ENCODE measurements at regions not wholly inside any gene's neighbourhood (a gene's known extent, or its start where the extent isn't known, plus 50 kb on each side); places are given as distances from the start of the nearest gene placed in this dataset.

DNA sequence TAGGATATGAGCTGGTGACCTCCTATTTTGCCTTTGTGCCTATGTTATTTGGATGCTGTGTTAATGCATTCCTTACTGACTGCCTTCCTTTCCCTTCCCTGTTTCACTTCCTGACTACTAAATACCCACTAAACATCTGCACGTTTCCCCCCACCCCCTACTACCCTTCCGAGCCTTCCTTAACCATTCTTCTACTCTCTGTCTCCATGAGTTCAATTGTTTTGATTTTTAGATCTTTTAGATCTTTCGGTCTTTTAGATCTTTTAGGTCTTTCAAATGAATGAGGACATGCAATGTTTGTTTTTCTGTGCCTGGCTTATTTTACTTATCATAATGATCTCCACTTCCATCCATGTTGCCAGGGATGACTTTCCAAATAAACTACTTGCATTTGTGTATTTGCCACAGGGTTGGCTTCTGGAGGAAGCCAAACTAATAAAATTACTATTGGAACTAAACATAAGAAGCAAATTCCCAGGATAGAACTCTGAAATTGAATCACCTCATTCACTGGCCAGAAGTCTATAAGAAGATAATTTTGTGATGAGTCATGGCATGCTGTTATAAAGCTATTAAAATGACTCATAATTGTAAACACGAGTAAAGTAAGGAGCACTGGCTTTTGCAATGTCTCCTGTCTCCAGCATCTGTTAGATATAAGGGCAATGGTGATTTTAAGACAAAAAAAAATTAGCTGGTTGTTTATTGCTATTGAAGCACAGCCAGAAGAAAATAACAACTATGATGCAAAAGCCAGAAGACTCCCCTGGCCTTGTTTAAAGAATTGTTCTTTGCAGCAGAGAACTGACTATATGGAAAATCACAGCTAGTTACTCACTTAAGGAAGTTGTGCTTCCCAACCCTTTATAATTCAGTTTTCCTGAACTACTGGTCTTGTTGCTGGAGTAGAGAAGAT, 586.3 kb downstream of the LRFN5 start:
- Histone ChIP-seq H3K4me3 (ENCODE audit: insufficient read depth, low read depth, low read length) (no peak overlapping the region), H3K36me3 (replicated peaks; ENCODE audit: control insufficient read depth, insufficient read depth, low read length) (no peaks in the 10 kb centered on the region), H3K27me3 (ENCODE audit: control insufficient read depth, insufficient read depth, low read length) (no peaks in the 10 kb centered on the region)
- no peak for DNase-seq

DNA sequence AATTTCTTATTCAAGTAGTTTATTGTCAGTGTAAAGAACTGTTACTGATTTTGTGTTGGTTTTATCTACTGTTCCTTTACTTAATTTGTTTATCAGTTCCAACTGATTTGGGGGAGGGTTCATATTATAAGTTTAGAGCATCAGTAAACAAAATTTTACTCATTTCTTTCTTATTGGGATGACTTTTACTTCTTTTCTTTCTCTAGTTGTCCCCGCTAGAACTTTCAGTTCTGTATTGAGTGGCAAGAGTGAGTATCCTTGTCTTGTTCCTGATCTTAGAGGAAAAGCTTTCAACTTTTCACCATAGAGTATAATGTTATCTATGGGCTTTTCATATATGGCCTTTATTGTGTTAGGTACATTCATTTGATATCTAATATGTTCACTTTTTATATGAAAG, 584.1 kb downstream of the LRFN5 start:
- no peaks in the 10 kb centered on the region for H3K36me3 ChIP-seq (replicated peaks; ENCODE audit: control insufficient read depth, insufficient read depth, low read length)
- H3K27me3 ChIP-seq (ENCODE audit: control insufficient read depth, insufficient read depth, low read length): no peaks in the 10 kb centered on the region
- DNase-seq: no peak
- no peak overlapping the region for H3K4me3 ChIP-seq (ENCODE audit: insufficient read depth, low read depth, low read length)

DNA sequence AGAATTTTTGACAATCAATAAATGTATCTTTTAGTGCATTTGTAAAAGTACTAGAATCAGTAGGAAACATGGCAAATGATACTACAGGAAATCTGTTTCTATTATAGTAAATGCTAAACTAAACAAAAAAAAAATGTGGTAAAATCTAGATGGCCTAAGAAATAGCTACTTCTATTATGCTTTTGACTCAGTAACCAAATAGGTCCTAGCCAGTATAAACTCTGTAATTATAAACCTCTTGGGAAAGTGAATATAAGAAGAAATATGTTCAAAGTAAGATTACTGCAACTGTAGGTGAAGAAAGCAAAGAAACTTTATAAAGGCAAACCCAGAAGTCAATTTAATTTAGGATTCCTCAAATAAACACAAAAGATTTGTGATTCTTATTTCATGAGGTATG, 581.2 kb downstream of the LRFN5 start:
- Histone ChIP-seq H3K36me3 (replicated peaks; ENCODE audit: control insufficient read depth, insufficient read depth, low read length) (no peaks in the 10 kb centered on the region), H3K27me3 (ENCODE audit: control insufficient read depth, insufficient read depth, low read length) (no peaks in the 10 kb centered on the region), H3K4me3 (ENCODE audit: insufficient read depth, low read depth, low read length) (no peak overlapping the region)
- no peak for DNase-seq

DNA sequence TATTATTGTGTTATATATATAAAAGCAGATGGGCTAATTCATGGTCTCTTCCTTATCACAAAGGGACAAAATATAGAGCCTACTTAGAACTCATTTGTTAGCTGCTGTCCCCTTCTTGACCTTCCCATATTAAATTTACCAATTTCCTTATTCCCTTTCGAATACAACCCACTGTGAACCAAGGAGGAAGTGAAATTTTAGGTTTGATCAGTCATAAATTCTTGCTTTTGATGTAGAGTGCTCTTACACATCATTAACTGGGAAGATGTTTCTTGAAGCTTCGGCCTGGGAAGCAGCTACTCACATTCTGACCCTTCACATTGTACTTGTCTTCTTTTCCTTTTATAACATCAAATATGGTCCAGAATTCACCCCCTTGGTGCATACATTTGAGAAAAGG, 579.0 kb downstream of the LRFN5 start:
- DNase-seq: no peak
- no peak overlapping the region for H3K4me3 ChIP-seq (ENCODE audit: insufficient read depth, low read depth, low read length)
- no peaks in the 10 kb centered on the region for H3K36me3 ChIP-seq (replicated peaks; ENCODE audit: control insufficient read depth, insufficient read depth, low read length)
- H3K27me3 ChIP-seq (ENCODE audit: control insufficient read depth, insufficient read depth, low read length): no peaks in the 10 kb centered on the region

DNA sequence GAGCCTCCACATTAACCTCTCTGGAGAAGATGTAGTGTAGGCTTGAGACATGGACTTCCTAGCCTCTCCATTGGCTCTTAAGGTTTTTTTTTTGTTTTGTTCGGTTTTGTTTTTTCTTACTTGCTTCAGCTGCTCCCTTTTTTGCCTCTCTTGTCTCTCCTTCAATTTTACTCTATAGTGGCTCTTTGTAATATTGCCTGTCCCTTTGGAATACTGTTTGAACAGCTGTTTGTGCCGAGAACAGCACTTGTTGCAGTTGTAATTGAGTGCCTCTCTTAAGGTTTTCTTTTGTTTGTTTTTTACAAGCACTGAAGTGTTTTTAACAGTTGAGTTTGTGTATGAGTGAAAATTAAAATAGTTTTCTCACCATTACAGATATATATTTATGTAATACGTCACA, 567.7 kb downstream of the LRFN5 start:
- DNase-seq: no peak
- Histone ChIP-seq H3K27me3 (ENCODE audit: control insufficient read depth, insufficient read depth, low read length) (no peaks in the 10 kb centered on the region), H3K4me3 (ENCODE audit: insufficient read depth, low read depth, low read length) (no peak overlapping the region), H3K36me3 (replicated peaks; ENCODE audit: control insufficient read depth, insufficient read depth, low read length) (no peaks in the 10 kb centered on the region)

DNA sequence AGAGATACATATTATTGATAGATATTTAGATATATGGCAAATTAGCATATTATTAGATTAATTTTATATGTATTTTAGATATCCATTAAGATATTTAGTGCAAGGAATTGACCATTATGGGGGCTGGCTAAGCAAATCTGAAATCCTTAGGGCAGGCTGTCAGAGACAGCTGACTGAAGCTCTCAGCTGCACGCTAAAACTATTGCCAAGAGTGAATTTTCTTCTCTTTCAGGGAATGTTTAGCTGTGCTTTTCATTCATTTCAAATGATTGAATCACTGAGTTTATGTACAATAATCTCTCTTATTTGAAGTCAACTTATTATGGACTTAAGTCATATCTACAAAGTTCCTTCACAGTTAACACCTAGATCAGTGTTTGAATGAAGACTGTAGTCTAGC, 566.5 kb downstream of the LRFN5 start:
- H3K36me3 ChIP-seq (replicated peaks; ENCODE audit: control insufficient read depth, insufficient read depth, low read length): no peaks in the 10 kb centered on the region
- H3K4me3 ChIP-seq (ENCODE audit: insufficient read depth, low read depth, low read length): no peak overlapping the region
- DNase-seq: no peak
- no peaks in the 10 kb centered on the region for H3K27me3 ChIP-seq (ENCODE audit: control insufficient read depth, insufficient read depth, low read length)

DNA sequence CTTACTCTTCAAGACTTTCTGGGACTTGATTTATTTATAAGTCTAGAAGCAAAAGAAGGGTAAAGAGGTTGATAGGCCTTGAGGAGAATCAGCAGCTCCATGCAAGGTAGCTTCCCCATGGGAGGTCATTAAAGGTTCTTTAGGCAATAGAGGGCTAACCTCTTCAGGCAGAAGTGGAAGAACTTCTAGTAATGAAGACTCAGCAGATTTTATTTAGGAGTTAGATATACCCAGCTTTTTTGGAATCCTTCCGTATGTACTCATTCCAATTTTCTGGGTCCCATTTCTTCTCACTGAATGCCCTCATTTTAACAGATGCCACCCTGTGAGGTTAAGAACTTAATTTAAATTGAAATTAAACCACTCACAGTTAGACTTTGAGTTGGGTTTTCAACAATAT, 565.6 kb downstream of the LRFN5 start:
- no peak for DNase-seq
- no peaks in the 10 kb centered on the region for H3K27me3 ChIP-seq (ENCODE audit: control insufficient read depth, insufficient read depth, low read length)
- no peaks in the 10 kb centered on the region for H3K36me3 ChIP-seq (replicated peaks; ENCODE audit: control insufficient read depth, insufficient read depth, low read length)
- H3K4me3 ChIP-seq (ENCODE audit: insufficient read depth, low read depth, low read length): no peak overlapping the region

DNA sequence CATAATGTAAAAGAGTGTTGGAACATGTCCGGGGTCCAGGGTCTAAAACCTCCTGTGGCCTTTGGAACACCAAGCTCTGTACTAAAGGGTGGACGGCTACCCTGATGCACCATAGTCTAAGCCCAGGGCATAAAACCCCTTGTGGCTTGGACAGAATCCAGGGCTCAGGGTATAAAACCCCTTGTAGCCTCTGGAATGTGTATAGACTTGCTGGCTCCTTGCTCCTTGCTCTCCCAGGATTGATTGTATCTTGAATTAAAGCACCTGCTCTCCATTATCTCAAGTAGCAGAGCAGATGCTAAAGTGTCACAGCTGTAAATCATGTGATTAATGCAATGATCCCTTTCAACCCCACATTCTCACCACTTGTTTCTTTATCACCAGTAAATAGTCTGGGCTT, 556.5 kb downstream of the LRFN5 start:
- Histone ChIP-seq H3K4me3 (ENCODE audit: insufficient read depth, low read depth, low read length) (no peak overlapping the region), H3K27me3 (ENCODE audit: control insufficient read depth, insufficient read depth, low read length) (no peaks in the 10 kb centered on the region), H3K36me3 (replicated peaks; ENCODE audit: control insufficient read depth, insufficient read depth, low read length) (no peaks in the 10 kb centered on the region)
- DNase-seq: no peak

DNA sequence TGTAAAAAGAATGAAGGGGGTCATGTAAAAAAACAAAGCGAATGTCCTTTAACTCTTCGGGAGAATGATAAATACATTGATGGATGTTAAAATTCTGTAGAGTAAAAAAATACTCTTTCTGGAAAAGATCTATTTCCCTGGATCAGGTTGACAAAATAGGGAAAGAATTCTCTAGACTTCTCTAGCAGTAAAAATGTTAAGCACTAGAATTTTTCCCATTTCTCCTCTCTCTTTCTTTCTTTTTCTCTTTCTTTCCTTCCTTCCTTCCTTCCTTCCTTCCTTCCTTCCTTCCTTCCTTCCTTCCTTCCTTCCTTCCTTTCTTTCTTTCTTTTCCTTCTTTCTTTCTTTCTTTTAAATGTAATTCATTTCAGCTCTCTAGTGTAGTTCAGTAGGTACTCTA, 552.5 kb downstream of the LRFN5 start:
- Histone ChIP-seq H3K36me3 (replicated peaks; ENCODE audit: control insufficient read depth, insufficient read depth, low read length) (no peaks in the 10 kb centered on the region), H3K27me3 (ENCODE audit: control insufficient read depth, insufficient read depth, low read length) (no peaks in the 10 kb centered on the region), H3K4me3 (ENCODE audit: insufficient read depth, low read depth, low read length) (no peak overlapping the region)
- no peak for DNase-seq

DNA sequence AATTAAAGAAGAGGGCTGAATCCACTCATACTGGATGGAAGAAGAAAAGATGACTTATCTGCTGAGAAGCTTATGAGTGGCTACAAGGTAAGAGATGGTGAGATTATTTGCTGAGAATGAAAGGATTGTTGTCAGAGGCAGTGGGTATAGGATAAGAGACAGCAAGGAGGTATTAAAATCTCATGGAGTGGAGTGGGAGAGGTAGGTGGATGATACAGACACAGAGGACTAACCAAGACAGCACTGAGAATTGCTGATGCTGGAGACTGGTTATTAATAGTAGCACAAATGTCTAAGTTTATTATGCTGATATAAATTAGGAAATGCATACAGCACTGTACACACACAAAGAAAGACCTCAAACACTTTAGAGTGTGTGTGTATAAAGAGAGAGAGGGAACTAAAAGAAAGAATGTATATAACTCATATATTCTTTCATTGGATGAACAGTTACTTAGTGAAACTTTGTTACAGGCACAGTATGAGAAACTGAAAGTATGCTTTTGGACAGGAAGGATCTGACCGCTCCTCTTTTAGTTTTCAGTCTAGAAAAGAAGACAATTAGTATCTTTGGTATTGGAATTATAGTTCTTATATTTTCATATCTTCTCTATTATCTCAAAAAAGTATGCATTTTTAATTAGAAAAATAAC, 543.1 kb downstream of the LRFN5 start:
- Histone ChIP-seq H3K36me3 (replicated peaks; ENCODE audit: control insufficient read depth, insufficient read depth, low read length) (no peaks in the 10 kb centered on the region), H3K27me3 (ENCODE audit: control insufficient read depth, insufficient read depth, low read length) (no peaks in the 10 kb centered on the region), H3K4me3 (ENCODE audit: insufficient read depth, low read depth, low read length) (no peak overlapping the region)
- DNase-seq: no peak

DNA sequence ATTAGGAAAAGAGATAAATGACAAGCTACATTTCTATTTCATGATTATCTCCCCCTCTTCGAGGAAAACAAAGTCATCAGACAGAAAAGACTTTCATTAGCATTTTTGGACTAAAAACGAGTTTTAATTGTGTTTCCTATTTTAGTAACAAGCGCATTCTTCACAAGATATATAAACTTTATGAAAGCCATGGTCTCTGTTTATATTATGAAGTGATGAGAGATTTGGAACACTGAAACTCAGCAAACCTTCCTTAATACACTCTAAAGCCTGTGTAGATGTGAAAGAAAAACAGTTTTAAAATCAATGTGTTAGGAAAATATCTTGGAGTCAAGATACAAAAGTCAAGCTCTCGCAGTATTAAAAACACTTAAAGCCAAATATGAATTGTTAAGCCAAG, 539.1 kb downstream of the LRFN5 start:
- no peak for DNase-seq
- no peaks in the 10 kb centered on the region for H3K36me3 ChIP-seq (replicated peaks; ENCODE audit: control insufficient read depth, insufficient read depth, low read length)

DNA sequence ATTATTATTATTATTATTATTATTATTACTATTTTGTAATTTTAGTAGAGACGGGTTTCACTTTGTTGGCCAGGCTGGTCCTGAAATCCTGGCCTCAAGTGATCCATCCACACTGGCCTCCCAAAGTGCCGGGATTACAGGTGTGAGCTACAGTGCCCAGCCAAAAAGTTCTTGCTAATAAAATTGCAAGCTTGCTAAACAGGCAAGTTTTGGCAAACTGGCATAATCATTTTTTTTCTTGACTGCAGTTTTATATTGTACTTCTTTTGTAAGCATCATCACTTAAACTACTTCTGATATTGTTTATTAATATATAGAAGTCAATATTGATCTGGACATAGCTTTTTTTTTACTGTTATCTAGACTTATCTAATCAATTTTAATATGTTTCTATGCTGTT, 536.4 kb downstream of the LRFN5 start:
- H3K27me3 ChIP-seq (ENCODE audit: control insufficient read depth, insufficient read depth, low read length): no peaks in the 10 kb centered on the region
- no peak for DNase-seq
- H3K36me3 ChIP-seq (replicated peaks; ENCODE audit: control insufficient read depth, insufficient read depth, low read length): no peaks in the 10 kb centered on the region
- no peak overlapping the region for H3K4me3 ChIP-seq (ENCODE audit: insufficient read depth, low read depth, low read length)

More for the DNA sequence above, 539.1 kb downstream of the LRFN5 start:
- Histone ChIP-seq H3K4me3 (ENCODE audit: insufficient read depth, low read depth, low read length) (no peak overlapping the region), H3K27me3 (ENCODE audit: control insufficient read depth, insufficient read depth, low read length) (no peaks in the 10 kb centered on the region)

DNA sequence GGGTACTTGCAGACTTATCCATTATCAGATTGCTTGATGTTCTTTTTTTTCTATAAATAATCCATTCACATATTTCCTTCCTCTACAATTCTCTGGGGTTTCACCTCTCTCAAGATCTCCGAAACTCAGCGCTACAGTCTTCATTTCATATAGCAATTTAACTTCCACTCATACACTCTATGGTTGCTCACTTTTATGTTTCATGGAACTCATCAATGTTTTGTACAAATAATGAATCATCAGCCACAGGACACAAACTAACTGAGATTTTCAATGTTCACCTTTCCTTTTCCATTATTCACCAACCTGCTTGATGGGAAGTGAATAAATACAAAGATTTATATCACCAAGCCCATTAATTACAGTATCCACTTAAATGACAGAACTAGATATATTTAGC, 534.7 kb downstream of the LRFN5 start:
- no peak overlapping the region for H3K4me3 ChIP-seq (ENCODE audit: insufficient read depth, low read depth, low read length)
- DNase-seq: no peak
- H3K27me3 ChIP-seq (ENCODE audit: control insufficient read depth, insufficient read depth, low read length): no peaks in the 10 kb centered on the region
- no peaks in the 10 kb centered on the region for H3K36me3 ChIP-seq (replicated peaks; ENCODE audit: control insufficient read depth, insufficient read depth, low read length)

DNA sequence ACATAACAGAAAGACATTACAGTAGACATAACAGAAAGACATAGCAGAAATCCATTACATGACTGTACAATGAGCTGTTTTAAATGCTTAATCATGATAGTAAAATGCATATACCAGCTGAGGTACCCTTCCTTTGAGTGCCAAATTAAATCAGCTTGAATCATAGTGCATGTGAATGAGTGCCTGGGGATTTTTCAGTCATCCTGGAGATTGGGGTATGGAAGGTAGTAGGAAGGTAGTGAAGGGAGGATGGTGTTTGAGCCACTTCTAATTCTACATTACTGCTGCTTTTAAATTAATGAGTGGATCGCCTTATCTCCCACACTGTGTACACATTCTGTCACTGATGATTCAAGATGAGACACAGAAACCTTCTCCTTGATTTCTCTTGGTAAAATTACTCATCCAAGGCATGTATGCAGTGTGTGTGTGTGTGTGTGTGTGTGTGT, 534.2 kb downstream of the LRFN5 start:
- no peaks in the 10 kb centered on the region for H3K27me3 ChIP-seq (ENCODE audit: control insufficient read depth, insufficient read depth, low read length)
- no peak for DNase-seq
- H3K4me3 ChIP-seq (ENCODE audit: insufficient read depth, low read depth, low read length): no peak overlapping the region
- H3K36me3 ChIP-seq (replicated peaks; ENCODE audit: control insufficient read depth, insufficient read depth, low read length): no peaks in the 10 kb centered on the region

DNA sequence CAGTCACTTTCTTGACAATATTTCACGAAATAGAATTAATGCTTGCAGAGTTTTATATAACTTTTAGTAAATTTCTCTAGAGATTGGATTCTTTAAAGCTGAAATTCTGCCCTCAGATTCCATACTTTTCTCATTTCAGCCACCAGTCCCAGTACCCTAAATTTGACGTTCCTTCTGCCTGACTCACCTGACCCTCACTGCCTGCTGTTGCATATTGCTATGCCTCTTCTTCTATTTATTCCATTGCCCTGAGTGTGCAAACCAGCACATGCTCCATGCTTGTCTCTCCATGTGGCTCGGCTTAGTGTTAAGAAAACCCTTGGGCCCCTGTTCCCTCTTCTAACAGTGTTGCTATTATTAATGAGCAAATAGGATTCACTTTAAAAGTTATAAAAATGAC, 533.3 kb downstream of the LRFN5 start:
- Histone ChIP-seq H3K4me3 (ENCODE audit: insufficient read depth, low read depth, low read length) (no peak overlapping the region), H3K27me3 (ENCODE audit: control insufficient read depth, insufficient read depth, low read length) (no peaks in the 10 kb centered on the region), H3K36me3 (replicated peaks; ENCODE audit: control insufficient read depth, insufficient read depth, low read length) (no peaks in the 10 kb centered on the region)
- DNase-seq: no peak

Measured in H7 (cell line).